Upper lobe of right lung (tissue), 1 donor: ENCODE measurements at regions not wholly inside any gene's neighbourhood (a gene's known extent, or its start where the extent isn't known, plus 50 kb on each side); places are given as distances from the start of the nearest gene placed in this dataset.

ENCODE experiments used
- ATAC-seq: fragments of 200-7000 bp; cut with Tn5 transposase; one replicate; pipeline ENCODE4 v1.9.1; 2020; ENCODE audit warnings: mild to moderate bottlenecking, moderate library complexity
- DNase-seq: peaks from one replicate; pipeline ENCODE4 v3.0.0-alpha.2; 2020
- H3K27ac ChIP-seq: fragments of 200-600 bp; one replicate; pipeline ENCODE4 v1.8.0; 2022
- H3K27me3 ChIP-seq: fragments of 200-600 bp; one replicate; pipeline ENCODE4 v1.8.0; 2022; ENCODE audit warnings: mild to moderate bottlenecking
- H3K36me3 ChIP-seq: fragments of 200-600 bp; one replicate; pipeline ENCODE4 v1.8.0; 2022
- H3K4me1 ChIP-seq: fragments of 200-600 bp; one replicate; pipeline ENCODE4 v1.8.0; 2022
- H3K4me3 ChIP-seq: fragments of 200-600 bp; one replicate; pipeline ENCODE4 v1.8.0; 2022; ENCODE audit warnings: mild to moderate bottlenecking
- H3K9me3 ChIP-seq: fragments of 200-600 bp; one replicate; pipeline ENCODE4 v1.8.0; 2022
- CTCF ChIP-seq: fragments of 200-600 bp; IDR thresholded peaks from one replicate; pipeline ENCODE4 v1.8.0; 2022; ENCODE audit warnings: antibody characterized with exemption
- intact Hi-C: fragments of 100-400 bp; cut with DNase I; formaldehyde crosslinking; loops from one replicate; pipeline ENCODE4 v1.11.0; 2022
- donor health status: DM: no; HTN: yes; CAD: no; lungs with severe emphysema.

GRCh38 chr11:23674866-23675265 is 814.6 kb upstream of the CCDC179 start:
- DNase-seq (no peak), ATAC-seq (no peak)
- no peak for TF ChIP-seq CTCF
- Histone ChIP-seq H3K4me3 (no peak overlapping the region), H3K27me3 (no peaks in the 10 kb centered on the region), H3K4me1 (no peaks in the 10 kb centered on the region), H3K36me3 (no peaks in the 10 kb centered on the region), H3K27ac (no peak overlapping the region), H3K9me3 (no peaks in the 10 kb centered on the region)
- intact Hi-C loops, result no loop called here

DNA sequence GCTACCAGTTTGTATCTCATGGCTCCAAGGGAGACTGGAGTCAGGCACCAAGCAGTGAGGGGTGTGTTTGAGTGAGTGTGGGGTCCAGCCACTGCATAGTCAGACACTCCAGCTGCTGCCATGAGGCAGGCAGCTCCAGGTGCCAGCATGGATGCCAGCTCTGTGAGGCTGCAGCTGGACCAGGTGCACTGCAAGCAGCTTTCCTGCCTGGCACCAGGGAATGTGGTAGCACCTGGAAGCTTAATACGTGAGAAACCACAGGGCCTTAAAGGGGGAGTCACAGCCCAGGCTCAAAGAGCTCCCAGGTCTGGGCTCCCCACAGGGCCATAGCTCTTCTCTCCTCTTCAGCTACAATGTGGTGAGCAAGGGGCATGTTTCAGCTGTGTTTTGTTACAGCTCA is 817.8 kb upstream of the LUZP2 start:
- ATAC-seq, result peak; percentile 36
- no peak for TF ChIP-seq CTCF

DNA sequence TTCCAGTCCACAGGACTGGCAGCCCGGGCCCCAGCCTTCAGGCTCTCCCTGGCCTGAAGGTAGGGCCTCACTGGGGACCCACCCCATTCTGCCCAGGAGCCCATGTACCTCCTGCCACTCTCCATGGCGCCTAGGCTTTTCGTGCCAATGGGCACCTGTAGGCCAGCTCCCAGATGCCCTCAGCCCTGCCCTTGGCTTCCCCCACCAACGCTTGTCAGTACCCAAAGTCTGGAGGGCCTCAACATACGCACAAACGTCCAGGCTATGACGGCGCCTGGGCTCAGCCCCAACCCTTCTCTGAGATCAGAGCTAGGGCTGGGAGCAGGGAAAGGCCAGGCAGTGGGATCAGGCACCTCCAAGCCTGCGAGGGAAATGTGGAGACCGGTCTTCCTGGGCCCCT is 816.9 kb upstream of the LUZP2 start:
- H3K4me3 ChIP-seq, result no peak overlapping the region
- intact Hi-C loops, result no loop called here
- H3K36me3 ChIP-seq, result no peaks in the 10 kb centered on the region
- DNase-seq (no peak), ATAC-seq (peak; percentile 23)
- no peak for TF ChIP-seq CTCF
- H3K27ac ChIP-seq, result no peak overlapping the region
- H3K9me3 ChIP-seq, result no peaks in the 10 kb centered on the region
- no peaks in the 10 kb centered on the region for H3K27me3 ChIP-seq
- H3K4me1 ChIP-seq, result no peaks in the 10 kb centered on the region

More for the DNA sequence above, 817.8 kb upstream of the LUZP2 start:
- no peaks in the 10 kb centered on the region for H3K9me3 ChIP-seq
- no peaks in the 10 kb centered on the region for H3K27me3 ChIP-seq
- no peaks in the 10 kb centered on the region for H3K4me1 ChIP-seq
- no peak for DNase-seq
- no peaks in the 10 kb centered on the region for H3K36me3 ChIP-seq
- no peak overlapping the region for H3K27ac ChIP-seq
- no peak overlapping the region for H3K4me3 ChIP-seq
- intact Hi-C loops, result no loop called here

DNA sequence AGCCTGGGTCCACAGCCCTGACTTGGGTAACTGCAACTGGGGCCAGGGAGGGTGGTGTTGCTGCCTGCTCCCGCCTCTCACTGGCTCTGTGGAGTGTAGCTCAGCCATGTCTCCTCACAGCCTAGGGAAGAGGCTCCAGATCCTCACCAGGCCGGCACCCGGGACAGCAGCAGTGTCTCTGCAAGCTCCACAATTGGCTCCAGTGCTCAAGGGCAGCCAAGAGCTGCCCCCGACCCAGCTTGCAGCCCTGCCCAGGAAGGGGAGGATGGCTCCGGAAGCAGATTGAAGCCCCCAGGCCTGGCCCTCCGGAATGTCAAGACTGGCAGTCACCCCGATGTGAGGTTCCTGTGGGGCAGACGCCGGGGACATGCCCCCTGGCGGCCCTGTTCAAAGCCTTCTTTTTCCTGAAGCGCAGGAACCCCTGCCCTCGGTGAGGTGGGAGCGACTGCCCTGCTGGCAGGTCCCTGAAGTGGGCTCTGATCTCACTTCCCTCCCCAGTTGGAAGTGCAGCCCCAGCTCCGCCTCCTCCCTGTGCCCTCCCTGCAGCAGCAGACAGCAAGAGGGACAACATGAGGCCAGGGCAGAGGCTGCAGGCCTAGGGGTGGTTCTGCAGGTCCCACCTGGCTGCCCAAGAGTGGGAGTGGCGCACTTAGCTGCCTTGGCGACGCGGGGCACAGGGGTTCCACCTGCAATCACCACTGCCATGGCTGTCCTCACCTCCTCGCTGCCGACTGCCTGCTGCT is 816.2 kb upstream of the LUZP2 start:
- intact Hi-C loops, result no loop called here
- no peaks in the 10 kb centered on the region for H3K9me3 ChIP-seq
- H3K27me3 ChIP-seq, result no peaks in the 10 kb centered on the region
- no peak overlapping the region for H3K27ac ChIP-seq
- DNase-seq, result no peak
- ATAC-seq, result peak; percentile 36
- H3K36me3 ChIP-seq, result no peaks in the 10 kb centered on the region
- H3K4me1 ChIP-seq, result no peaks in the 10 kb centered on the region
- TF ChIP-seq CTCF, result no peak
- no peak overlapping the region for H3K4me3 ChIP-seq

GRCh38 chr11:23684701-23685100 is 812.2 kb upstream of the LUZP2 start:
- Histone ChIP-seq H3K4me3 (no peak overlapping the region), H3K9me3 (no peaks in the 10 kb centered on the region), H3K27me3 (no peaks in the 10 kb centered on the region), H3K27ac (no peak overlapping the region), H3K36me3 (no peaks in the 10 kb centered on the region), H3K4me1 (no peaks in the 10 kb centered on the region)
- DNase-seq (no peak), ATAC-seq (no peak)
- TF ChIP-seq CTCF, result no peak
- intact Hi-C loops, result no loop called here

DNA sequence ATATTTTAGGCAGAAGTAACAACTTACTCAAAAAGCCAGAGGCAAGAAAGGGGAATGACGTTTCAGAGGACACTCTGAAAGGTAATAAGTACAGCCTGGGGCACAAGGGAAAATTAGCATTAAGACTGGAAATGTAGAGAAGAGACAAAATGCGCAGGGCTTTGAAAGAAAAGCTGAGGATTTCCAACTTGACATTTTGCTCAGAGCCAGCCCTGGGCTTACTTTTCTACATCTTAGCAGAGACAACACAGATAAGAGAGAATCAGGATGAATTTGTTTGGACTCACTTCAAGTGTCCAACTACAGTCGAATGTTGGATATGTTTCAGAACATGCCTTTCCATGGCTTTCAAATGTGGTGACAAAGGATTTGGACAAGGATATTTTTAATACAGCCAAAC is 808.9 kb upstream of the LUZP2 start:
- DNase-seq (no peak), ATAC-seq (no peak)

More for the DNA sequence above, 808.9 kb upstream of the LUZP2 start:
- intact Hi-C loops, result no loop called here
- Histone ChIP-seq H3K36me3 (no peaks in the 10 kb centered on the region), H3K9me3 (no peaks in the 10 kb centered on the region), H3K4me3 (no peak overlapping the region), H3K4me1 (no peaks in the 10 kb centered on the region), H3K27ac (no peak overlapping the region), H3K27me3 (no peaks in the 10 kb centered on the region)
- TF ChIP-seq CTCF, result no peak
